ENCODE measurements at regions not wholly inside any gene's neighbourhood (a gene's known extent, or its start where the extent isn't known, plus 50 kb on each side); places are given as distances from the start of the nearest gene placed in this dataset.

GRCh38 chr4:140213749-140214148 is 59.8 kb upstream of the MAML3 start:
- H3K27me3 ChIP-seq (ENCODE audit: control insufficient read depth, insufficient read depth, low read length) = no peaks in the 10 kb centered on the region; the same call in 1 of the 2 replicates
- no peaks in the 10 kb centered on the region for H3K9me3 ChIP-seq (ENCODE audit: control insufficient read depth, insufficient read depth, low read length)
- no peak overlapping the region for H3K27ac ChIP-seq (ENCODE audit: low read length)
- no peaks in the 10 kb centered on the region; the same call in 1 of the 2 replicates for H3K4me1 ChIP-seq (ENCODE audit: control insufficient read depth, insufficient read depth, low read length)
- H3K4me3 ChIP-seq (ENCODE audit: low read length) = no peak overlapping the region
- no peaks in the 10 kb centered on the region for H3K36me3 ChIP-seq (ENCODE audit: control insufficient read depth, insufficient read depth, low read length)
- DNase-seq (ENCODE audit: low read depth, low spot score) = no peak
- no CpG with 5 or more reads among the region's 1 CpG for WGBS (ENCODE audit: insufficient coverage, insufficient read length)

GRCh38 chr4:140213116-140213515 is 59.1 kb upstream of the MAML3 start:
- WGBS (ENCODE audit: insufficient coverage, insufficient read length) = no CpG with 5 or more reads among the region's 3 CpGs
- H3K27ac ChIP-seq (ENCODE audit: low read length) = no peak overlapping the region

DNA sequence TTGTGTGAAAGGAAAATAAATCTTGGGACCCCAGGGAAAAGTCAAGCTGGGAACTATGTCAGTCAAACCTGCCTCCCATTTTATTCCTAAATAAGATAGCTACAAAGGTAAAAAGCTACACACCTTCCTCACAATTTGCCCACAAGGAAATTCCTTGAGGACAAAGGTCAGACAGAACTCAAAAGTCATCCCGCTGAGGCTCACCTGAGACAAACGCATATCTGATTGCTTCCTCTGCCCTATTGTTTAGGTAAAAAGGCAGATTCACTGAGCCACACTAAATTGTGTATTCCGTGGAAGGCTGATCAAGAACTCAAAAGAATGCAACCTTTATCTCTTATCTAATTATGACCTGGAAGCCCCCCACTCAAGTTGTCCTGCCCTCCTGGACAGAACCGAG is 58.7 kb upstream of the MAML3 start:
- H3K4me3 ChIP-seq (ENCODE audit: low read length) = no peak overlapping the region
- no peaks in the 10 kb centered on the region; the same call in 1 of the 2 replicates for H3K27me3 ChIP-seq (ENCODE audit: control insufficient read depth, insufficient read depth, low read length)
- DNase-seq (ENCODE audit: low read depth, low spot score) = no peak
- no peaks in the 10 kb centered on the region; the same call in 1 of the 2 replicates for H3K4me1 ChIP-seq (ENCODE audit: control insufficient read depth, insufficient read depth, low read length)
- H3K9me3 ChIP-seq (ENCODE audit: control insufficient read depth, insufficient read depth, low read length) = no peaks in the 10 kb centered on the region
- WGBS (ENCODE audit: insufficient coverage, insufficient read length) = no CpG with 5 or more reads among the region's 4 CpGs
- H3K27ac ChIP-seq (ENCODE audit: low read length) = no peak overlapping the region
- H3K36me3 ChIP-seq (ENCODE audit: control insufficient read depth, insufficient read depth, low read length) = no peaks in the 10 kb centered on the region

More at GRCh38 chr4:140213116-140213515, 59.1 kb upstream of the MAML3 start:
- Histone ChIP-seq H3K4me1 (ENCODE audit: control insufficient read depth, insufficient read depth, low read length) (no peaks in the 10 kb centered on the region; the same call in 1 of the 2 replicates), H3K27me3 (ENCODE audit: control insufficient read depth, insufficient read depth, low read length) (no peaks in the 10 kb centered on the region; the same call in 1 of the 2 replicates), H3K4me3 (ENCODE audit: low read length) (no peak overlapping the region), H3K9me3 (ENCODE audit: control insufficient read depth, insufficient read depth, low read length) (no peaks in the 10 kb centered on the region), H3K36me3 (ENCODE audit: control insufficient read depth, insufficient read depth, low read length) (no peaks in the 10 kb centered on the region)
- DNase-seq (ENCODE audit: low read depth, low spot score) = no peak

GRCh38 chr4:140212194-140212593 is 58.2 kb upstream of the MAML3 start:
- Histone ChIP-seq H3K27ac (ENCODE audit: low read length) (no peak overlapping the region), H3K36me3 (ENCODE audit: control insufficient read depth, insufficient read depth, low read length) (no peaks in the 10 kb centered on the region), H3K27me3 (ENCODE audit: control insufficient read depth, insufficient read depth, low read length) (no peaks in the 10 kb centered on the region; the same call in 1 of the 2 replicates), H3K4me1 (ENCODE audit: control insufficient read depth, insufficient read depth, low read length) (no peaks in the 10 kb centered on the region; the same call in 1 of the 2 replicates), H3K9me3 (ENCODE audit: control insufficient read depth, insufficient read depth, low read length) (no peaks in the 10 kb centered on the region), H3K4me3 (ENCODE audit: low read length) (no peak overlapping the region)
- DNase-seq (ENCODE audit: low read depth, low spot score) = no peak
- WGBS (ENCODE audit: insufficient coverage, insufficient read length) = no CpG with 5 or more reads among the region's 2 CpGs

DNA sequence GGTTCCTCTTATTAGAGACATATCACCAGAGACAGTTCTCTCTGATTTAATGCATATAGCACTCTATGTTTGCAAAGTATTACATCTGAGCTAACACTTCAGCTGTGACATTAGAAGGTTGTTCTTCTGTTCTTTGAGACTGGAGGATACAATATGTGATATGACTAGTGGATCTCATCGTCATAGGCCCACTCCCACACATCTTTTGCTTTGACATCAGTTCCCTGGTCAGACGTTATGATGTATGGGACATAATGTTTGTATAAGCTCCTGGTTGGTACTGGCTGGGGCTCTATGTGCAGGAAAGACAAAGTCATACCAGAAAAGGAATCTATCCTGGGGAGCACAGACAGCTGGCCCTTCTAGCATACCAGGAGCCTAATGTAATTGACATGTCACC is 57.7 kb upstream of the MAML3 start:
- Histone ChIP-seq H3K9me3 (ENCODE audit: control insufficient read depth, insufficient read depth, low read length) (no peaks in the 10 kb centered on the region), H3K4me3 (ENCODE audit: low read length) (no peak overlapping the region), H3K27me3 (ENCODE audit: control insufficient read depth, insufficient read depth, low read length) (no peaks in the 10 kb centered on the region; the same call in 1 of the 2 replicates), H3K4me1 (ENCODE audit: control insufficient read depth, insufficient read depth, low read length) (no peaks in the 10 kb centered on the region; the same call in 1 of the 2 replicates), H3K36me3 (ENCODE audit: control insufficient read depth, insufficient read depth, low read length) (no peaks in the 10 kb centered on the region), H3K27ac (ENCODE audit: low read length) (no peak overlapping the region)
- no peak for DNase-seq (ENCODE audit: low read depth, low spot score)
- no CpG with 5 or more reads among the region's 2 CpGs for WGBS (ENCODE audit: insufficient coverage, insufficient read length)

DNA sequence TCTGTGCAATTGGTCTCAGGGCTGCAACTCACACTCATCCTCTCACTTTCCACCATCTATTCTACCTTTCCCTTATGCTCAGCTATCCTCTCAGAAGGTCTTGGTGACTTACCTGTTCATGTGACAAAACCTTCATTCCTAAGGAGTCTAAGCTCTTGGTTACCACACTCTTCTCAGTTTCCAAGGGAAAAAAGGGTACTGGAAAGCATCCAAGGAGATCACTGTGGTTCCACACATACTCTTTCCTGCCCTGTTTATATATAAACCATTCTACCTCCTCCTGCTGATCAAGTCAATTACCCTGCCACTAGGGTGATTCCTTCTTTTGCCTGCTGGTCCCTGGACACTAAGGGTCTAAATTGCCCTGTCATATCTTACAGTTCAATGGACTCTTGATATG is 57.2 kb upstream of the MAML3 start:
- no peaks in the 10 kb centered on the region for H3K9me3 ChIP-seq (ENCODE audit: control insufficient read depth, insufficient read depth, low read length)
- H3K4me3 ChIP-seq (ENCODE audit: low read length) = no peak overlapping the region
- no peaks in the 10 kb centered on the region; the same call in 1 of the 2 replicates for H3K27me3 ChIP-seq (ENCODE audit: control insufficient read depth, insufficient read depth, low read length)
- no peak for DNase-seq (ENCODE audit: low read depth, low spot score)
- no peaks in the 10 kb centered on the region; the same call in 1 of the 2 replicates for H3K4me1 ChIP-seq (ENCODE audit: control insufficient read depth, insufficient read depth, low read length)
- H3K36me3 ChIP-seq (ENCODE audit: control insufficient read depth, insufficient read depth, low read length) = no peaks in the 10 kb centered on the region
- H3K27ac ChIP-seq (ENCODE audit: low read length) = no peak overlapping the region

GRCh38 chr4:140208921-140209320 is 54.9 kb upstream of the MAML3 start:
- Histone ChIP-seq H3K27me3 (ENCODE audit: control insufficient read depth, insufficient read depth, low read length) (no peaks in the 10 kb centered on the region; the same call in 1 of the 2 replicates), H3K36me3 (ENCODE audit: control insufficient read depth, insufficient read depth, low read length) (no peaks in the 10 kb centered on the region), H3K4me1 (ENCODE audit: control insufficient read depth, insufficient read depth, low read length) (no peaks in the 10 kb centered on the region; the same call in 1 of the 2 replicates), H3K4me3 (ENCODE audit: low read length) (no peak overlapping the region), H3K27ac (ENCODE audit: low read length) (no peak overlapping the region), H3K9me3 (ENCODE audit: control insufficient read depth, insufficient read depth, low read length) (no peaks in the 10 kb centered on the region)
- WGBS (ENCODE audit: insufficient coverage, insufficient read length) = no CpG with 5 or more reads among the region's 1 CpG
- no peak for DNase-seq (ENCODE audit: low read depth, low spot score)

Measured in iPS DF 6.9 (cell line).